ENCODE measurements at regions not wholly inside any gene's neighbourhood (a gene's known extent, or its start where the extent isn't known, plus 50 kb on each side); places are given as distances from the start of the nearest gene placed in this dataset.
"Not testable (repeated sequence)": the region's sequence is repeated elsewhere in the genome, so short reads cannot be mapped to it uniquely, and the experiment has no call there.

DNA sequence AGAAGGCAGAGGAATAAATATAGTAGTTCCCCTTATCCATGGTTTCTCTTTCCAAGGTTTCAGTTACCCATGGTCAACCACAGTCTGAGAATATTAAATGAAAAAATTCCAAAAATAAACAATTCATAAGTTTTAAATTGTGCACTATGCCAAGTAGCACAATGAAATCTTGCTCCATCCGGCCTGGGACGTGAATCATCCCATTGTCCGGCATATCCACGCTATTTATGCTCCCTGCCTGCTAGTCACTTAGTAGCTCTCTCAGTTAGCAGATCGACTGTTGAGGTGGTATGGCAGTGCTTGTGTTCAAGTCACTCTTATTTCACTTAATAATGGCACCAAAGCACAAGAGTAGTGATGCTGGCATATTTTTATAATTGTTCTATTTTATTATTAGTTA is 58.6 kb upstream of the ARHGAP29 start:
- FAIRE-seq (no peak), DNase-seq (ENCODE audit: insufficient read length, low spot score) (no peak)
- TF ChIP-seq, protein P1, sequence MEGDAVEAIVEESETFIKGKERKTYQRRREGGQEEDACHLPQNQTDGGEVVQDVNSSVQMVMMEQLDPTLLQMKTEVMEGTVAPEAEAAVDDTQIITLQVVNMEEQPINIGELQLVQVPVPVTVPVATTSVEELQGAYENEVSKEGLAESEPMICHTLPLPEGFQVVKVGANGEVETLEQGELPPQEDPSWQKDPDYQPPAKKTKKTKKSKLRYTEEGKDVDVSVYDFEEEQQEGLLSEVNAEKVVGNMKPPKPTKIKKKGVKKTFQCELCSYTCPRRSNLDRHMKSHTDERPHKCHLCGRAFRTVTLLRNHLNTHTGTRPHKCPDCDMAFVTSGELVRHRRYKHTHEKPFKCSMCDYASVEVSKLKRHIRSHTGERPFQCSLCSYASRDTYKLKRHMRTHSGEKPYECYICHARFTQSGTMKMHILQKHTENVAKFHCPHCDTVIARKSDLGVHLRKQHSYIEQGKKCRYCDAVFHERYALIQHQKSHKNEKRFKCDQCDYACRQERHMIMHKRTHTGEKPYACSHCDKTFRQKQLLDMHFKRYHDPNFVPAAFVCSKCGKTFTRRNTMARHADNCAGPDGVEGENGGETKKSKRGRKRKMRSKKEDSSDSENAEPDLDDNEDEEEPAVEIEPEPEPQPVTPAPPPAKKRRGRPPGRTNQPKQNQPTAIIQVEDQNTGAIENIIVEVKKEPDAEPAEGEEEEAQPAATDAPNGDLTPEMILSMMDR (IDR thresholded peaks at IDR 0.05; ENCODE audit: insufficient read depth, missing control alignments), result no peak

DNA sequence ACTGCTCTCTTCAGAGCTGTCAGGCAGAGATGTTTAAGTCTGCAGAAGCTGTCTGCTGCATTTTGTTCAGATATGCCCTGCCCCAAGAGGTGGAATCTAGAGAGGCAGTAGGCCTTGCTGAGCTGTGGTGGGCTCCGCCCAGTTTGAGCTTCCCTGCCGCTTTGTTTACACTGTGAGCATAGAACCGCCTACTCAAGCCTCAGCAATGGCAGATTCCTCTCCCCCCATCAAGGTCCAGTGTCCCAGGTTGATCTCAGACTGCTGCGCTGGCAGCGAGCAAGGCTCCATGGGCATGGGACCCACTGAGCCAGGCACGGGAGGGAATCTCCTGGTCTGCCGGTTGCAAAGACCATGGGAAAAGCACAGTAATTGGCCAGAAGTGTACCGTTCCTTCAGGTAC is 55.6 kb upstream of the ARHGAP29 start:
- not testable (repeated sequence) for FAIRE-seq; DNase-seq (ENCODE audit: insufficient read length, low spot score)

DNA sequence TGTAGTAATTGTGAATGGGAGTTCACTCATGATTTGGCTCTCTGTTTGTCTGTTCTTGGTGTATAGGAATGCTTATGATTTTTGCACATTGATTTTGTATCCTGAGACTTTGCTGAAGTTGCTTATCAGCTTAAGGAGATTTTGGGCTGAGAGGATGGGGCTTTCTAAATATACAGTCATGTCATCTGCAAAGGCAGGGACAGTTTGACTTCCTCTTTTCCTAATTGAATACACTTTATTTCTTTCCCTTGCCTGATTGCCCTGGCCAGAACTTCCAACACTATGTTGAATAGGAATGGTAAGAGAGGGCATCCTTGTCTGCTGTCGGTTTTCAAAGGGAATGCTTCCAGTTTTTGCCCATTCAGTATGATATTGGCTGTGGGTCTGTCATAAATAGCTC is 51.9 kb upstream of the ARHGAP29 start:
- FAIRE-seq; DNase-seq (ENCODE audit: insufficient read length, low spot score): not testable (repeated sequence)
